ENCODE measurements at regions not wholly inside any gene's neighbourhood (a gene's known extent, or its start where the extent isn't known, plus 50 kb on each side); places are given as distances from the start of the nearest gene placed in this dataset.

GRCh38 chr21:10466200-10466599, 55.2 kb upstream of the TPTE start:
- DNase-seq (ENCODE audit: low spot score) = no peak
- H3K4me3 ChIP-seq = no peak overlapping the region
- H3K9me3 ChIP-seq = no peaks in the 10 kb centered on the region
- 25% methylated on average over 2 of the region's 2 CpGs for WGBS
- H3K4me1 ChIP-seq (replicated peaks) = no peaks in the 10 kb centered on the region
- TF ChIP-seq POLR2A (IDR thresholded peaks at IDR 0.05) (no peak), POLR2AphosphoS5 (IDR thresholded peaks at IDR 0.05) (no peak), CTCF (IDR thresholded peaks at IDR 0.05) (no peak)
- no peak overlapping the region for H3K27ac ChIP-seq
- H3K27me3 ChIP-seq (replicated peaks; ENCODE audit: insufficient read depth) = no peaks in the 10 kb centered on the region
- intact Hi-C loops (cut with DNase I) = no loop called here
- H3K36me3 ChIP-seq = no peaks in the 10 kb centered on the region

Small RNAs in the stretch of these regions (small RNA-seq; reads per million reads assigned to genes)
- 0 reads per million in 2 donors for gene AF254983.2

Measured in prostate gland (tissue), 2 donors.